Karpas-422 (cell line): ENCODE measurements at regions not wholly inside any gene's neighbourhood (a gene's known extent, or its start where the extent isn't known, plus 50 kb on each side); places are given as distances from the start of the nearest gene placed in this dataset.

Source experiments
- DNase-seq: peaks from one replicate; pipeline ENCODE4 v3.0.0-alpha.2; 2015
- H2AFZ ChIP-seq: fragments of 200-600 bp; sonication (generic); 2 replicates; pipeline ENCODE4 v1.6.1; 2014; ENCODE audit warnings: antibody characterized with exemption, low read length, mixed read lengths
- H3K27ac ChIP-seq: fragments of 200-600 bp; sonication (generic); 2 replicates; pipeline ENCODE4 v1.5.1; 2014; ENCODE audit warnings: mild to moderate bottlenecking, low read length, moderate library complexity
- H3K27me3 ChIP-seq: fragments of 200-600 bp; sonication (generic); 2 replicates; pipeline ENCODE4 v1.6.1; 2014; ENCODE audit warnings: low read length, mixed read lengths
- H3K36me3 ChIP-seq: fragments of 200-600 bp; sonication (generic); 2 replicates; pipeline ENCODE4 v1.6.1; 2014; ENCODE audit warnings: low read length, mixed read lengths; ENCODE audit not compliant: insufficient read depth
- H3K4me1 ChIP-seq: fragments of 200-600 bp; sonication (generic); 2 replicates; pipeline ENCODE4 v1.6.1; 2014; ENCODE audit warnings: mild to moderate bottlenecking, low read length, mixed read lengths
- H3K4me2 ChIP-seq: fragments of 200-600 bp; sonication (generic); 2 replicates; pipeline ENCODE4 v1.6.1; 2014; ENCODE audit warnings: low read length, low read depth, mild to moderate bottlenecking; ENCODE audit not compliant: poor library complexity, severe bottlenecking
- H3K4me3 ChIP-seq: fragments of 200-600 bp; sonication (generic); 2 replicates; pipeline ENCODE4 v1.5.1; 2014; ENCODE audit warnings: mild to moderate bottlenecking, antibody characterized with exemption, low read length, mixed read lengths
- H3K79me2 ChIP-seq: fragments of 200-600 bp; sonication (generic); 2 replicates; pipeline ENCODE4 v1.6.1; 2014; ENCODE audit warnings: mild to moderate bottlenecking, low read length, mixed read lengths
- H3K9ac ChIP-seq: fragments of 200-600 bp; sonication (generic); 2 replicates; pipeline ENCODE4 v1.6.0; 2014; ENCODE audit warnings: low read length
- H3K9me2 ChIP-seq: fragments of 200-600 bp; sonication (generic), shearing (Covaris generic); replicated peaks from 2 replicates; pipeline ENCODE4 v1.6.0; 2014; ENCODE audit warnings: mild to moderate bottlenecking, low read length, moderate library complexity; ENCODE audit not compliant: insufficient read depth
- H3K9me3 ChIP-seq: fragments of 300-700, 200-600 bp; sonication (generic); 2 replicates; pipeline ENCODE4 v1.6.1; 2014; ENCODE audit warnings: low read length, mixed read lengths
- H4K20me1 ChIP-seq: fragments of 200-600 bp; sonication (generic); 2 replicates; pipeline ENCODE4 v1.6.1; 2014; ENCODE audit warnings: mild to moderate bottlenecking, antibody characterized with exemption, low read length, low read depth; ENCODE audit not compliant: insufficient read depth

- no peaks in the 10 kb centered on the region for H3K9me3 ChIP-seq
- 0 out of 2 replicates have a peak, but pooled peaks cover 3% of the 10 kb centered on the region for H3K27me3 ChIP-seq
- no peak overlapping the region for H2AFZ ChIP-seq
- no peak overlapping the region for H3K27ac ChIP-seq
- H3K9me2 ChIP-seq, result no peaks in the 10 kb centered on the region
- H3K9ac ChIP-seq, result no peak overlapping the region
- H4K20me1 ChIP-seq, result no peaks in the 10 kb centered on the region
- DNase-seq, result no peak
- no peaks in the 10 kb centered on the region for H3K36me3 ChIP-seq
- H3K4me3 ChIP-seq, result no peak overlapping the region
- no peaks in the 10 kb centered on the region for H3K79me2 ChIP-seq
- H3K4me2 ChIP-seq, result no peak overlapping the region
- H3K4me1 ChIP-seq, result no peaks in the 10 kb centered on the region
These were observed 219.6 kb downstream of the CD83 start for GRCh38 chr6:14337152-14337551.

GRCh38 chr6:14339172-14339571 is 221.6 kb downstream of the CD83 start:
- Histone ChIP-seq H2AFZ (no peak overlapping the region), H3K36me3 (no peaks in the 10 kb centered on the region), H3K4me2 (no peak overlapping the region)

GRCh38 chr6:14339711-14340584 is 222.4 kb downstream of the CD83 start:
- Histone ChIP-seq H3K4me1 (no peaks in the 10 kb centered on the region), H4K20me1 (no peaks in the 10 kb centered on the region), H3K27me3 (peaks cover 3% of the 10 kb centered on the region; the same call in 1 of the 2 replicates), H3K27ac (no peak overlapping the region), H3K9ac (no peak overlapping the region), H3K79me2 (no peaks in the 10 kb centered on the region), H3K9me2 (no peaks in the 10 kb centered on the region), H3K4me3 (no peak overlapping the region), H3K36me3 (no peaks in the 10 kb centered on the region), H3K4me2 (no peak overlapping the region), H2AFZ (no peak overlapping the region), H3K9me3 (no peaks in the 10 kb centered on the region)
- DNase-seq, result no peak

More at GRCh38 chr6:14339172-14339571, 221.6 kb downstream of the CD83 start:
- Histone ChIP-seq H3K27me3 (peaks cover 3% of the 10 kb centered on the region; the same call in 1 of the 2 replicates), H3K4me1 (no peaks in the 10 kb centered on the region), H4K20me1 (no peaks in the 10 kb centered on the region), H3K9me3 (no peaks in the 10 kb centered on the region), H3K4me3 (no peak overlapping the region), H3K79me2 (no peaks in the 10 kb centered on the region), H3K9ac (no peak overlapping the region), H3K27ac (no peak overlapping the region), H3K9me2 (no peaks in the 10 kb centered on the region)
- no peak for DNase-seq

- no peak overlapping the region for H3K9ac ChIP-seq
- no peaks in the 10 kb centered on the region for H3K79me2 ChIP-seq
- H3K27me3 ChIP-seq, result no peaks in the 10 kb centered on the region; the same call in 1 of the 2 replicates
- H3K36me3 ChIP-seq, result no peaks in the 10 kb centered on the region
- no peak for DNase-seq
- no peaks in the 10 kb centered on the region for H3K9me2 ChIP-seq
- no peak overlapping the region for H3K4me2 ChIP-seq
- no peaks in the 10 kb centered on the region for H4K20me1 ChIP-seq
- no peak overlapping the region for H2AFZ ChIP-seq
- H3K9me3 ChIP-seq, result no peaks in the 10 kb centered on the region
- H3K4me1 ChIP-seq, result no peaks in the 10 kb centered on the region
- H3K4me3 ChIP-seq, result no peak overlapping the region
- H3K27ac ChIP-seq, result no peak overlapping the region
These were observed 226.9 kb downstream of the CD83 start for GRCh38 chr6:14344486-14344885.

GRCh38 chr6:14348389-14348788 is 230.8 kb downstream of the CD83 start:
- no peak overlapping the region for H3K9ac ChIP-seq
- H3K36me3 ChIP-seq, result no peaks in the 10 kb centered on the region
- H3K27me3 ChIP-seq, result no peaks in the 10 kb centered on the region
- H3K4me1 ChIP-seq, result no peaks in the 10 kb centered on the region
- no peak overlapping the region for H3K4me3 ChIP-seq
- no peaks in the 10 kb centered on the region for H3K9me2 ChIP-seq
- no peaks in the 10 kb centered on the region for H3K9me3 ChIP-seq
- no peak overlapping the region for H3K4me2 ChIP-seq
- no peak for DNase-seq
- H3K79me2 ChIP-seq, result no peaks in the 10 kb centered on the region
- no peak overlapping the region for H3K27ac ChIP-seq
- no peaks in the 10 kb centered on the region for H4K20me1 ChIP-seq
- H2AFZ ChIP-seq, result no peak overlapping the region

GRCh38 chr6:14349507-14349906 is 231.9 kb downstream of the CD83 start:
- Histone ChIP-seq H3K4me2 (no peak overlapping the region), H3K27ac (no peak overlapping the region), H3K27me3 (no peaks in the 10 kb centered on the region), H3K9ac (no peak overlapping the region), H3K4me3 (no peak overlapping the region), H3K4me1 (no peaks in the 10 kb centered on the region), H3K9me3 (no peaks in the 10 kb centered on the region), H3K79me2 (no peaks in the 10 kb centered on the region), H4K20me1 (no peaks in the 10 kb centered on the region), H3K9me2 (no peaks in the 10 kb centered on the region), H2AFZ (no peak overlapping the region), H3K36me3 (no peaks in the 10 kb centered on the region)
- DNase-seq, result no peak

- Histone ChIP-seq H4K20me1 (no peaks in the 10 kb centered on the region), H3K79me2 (no peaks in the 10 kb centered on the region), H3K27me3 (no peaks in the 10 kb centered on the region), H3K4me3 (no peak overlapping the region), H3K27ac (no peak overlapping the region), H3K9me3 (no peaks in the 10 kb centered on the region), H3K9me2 (no peaks in the 10 kb centered on the region), H2AFZ (no peak overlapping the region), H3K9ac (no peak overlapping the region), H3K4me1 (no peaks in the 10 kb centered on the region), H3K4me2 (no peak overlapping the region), H3K36me3 (no peaks in the 10 kb centered on the region)
- no peak for DNase-seq
These were observed 232.6 kb downstream of the CD83 start for GRCh38 chr6:14350210-14350609.

GRCh38 chr6:14353281-14353680 is 235.7 kb downstream of the CD83 start:
- H3K9me2 ChIP-seq, result no peaks in the 10 kb centered on the region
- no peak overlapping the region for H3K27ac ChIP-seq
- no peak overlapping the region for H2AFZ ChIP-seq
- DNase-seq, result no peak
- no peak overlapping the region for H3K4me3 ChIP-seq
- H3K4me1 ChIP-seq, result no peaks in the 10 kb centered on the region
- H4K20me1 ChIP-seq, result no peaks in the 10 kb centered on the region
- H3K9me3 ChIP-seq, result no peaks in the 10 kb centered on the region
- no peaks in the 10 kb centered on the region for H3K36me3 ChIP-seq
- no peak overlapping the region for H3K4me2 ChIP-seq
- H3K27me3 ChIP-seq, result no peaks in the 10 kb centered on the region
- H3K79me2 ChIP-seq, result no peaks in the 10 kb centered on the region
- no peak overlapping the region for H3K9ac ChIP-seq
